ENCODE measurements at regions not wholly inside any gene's neighbourhood (a gene's known extent, or its start where the extent isn't known, plus 50 kb on each side); places are given as distances from the start of the nearest gene placed in this dataset.

DNA sequence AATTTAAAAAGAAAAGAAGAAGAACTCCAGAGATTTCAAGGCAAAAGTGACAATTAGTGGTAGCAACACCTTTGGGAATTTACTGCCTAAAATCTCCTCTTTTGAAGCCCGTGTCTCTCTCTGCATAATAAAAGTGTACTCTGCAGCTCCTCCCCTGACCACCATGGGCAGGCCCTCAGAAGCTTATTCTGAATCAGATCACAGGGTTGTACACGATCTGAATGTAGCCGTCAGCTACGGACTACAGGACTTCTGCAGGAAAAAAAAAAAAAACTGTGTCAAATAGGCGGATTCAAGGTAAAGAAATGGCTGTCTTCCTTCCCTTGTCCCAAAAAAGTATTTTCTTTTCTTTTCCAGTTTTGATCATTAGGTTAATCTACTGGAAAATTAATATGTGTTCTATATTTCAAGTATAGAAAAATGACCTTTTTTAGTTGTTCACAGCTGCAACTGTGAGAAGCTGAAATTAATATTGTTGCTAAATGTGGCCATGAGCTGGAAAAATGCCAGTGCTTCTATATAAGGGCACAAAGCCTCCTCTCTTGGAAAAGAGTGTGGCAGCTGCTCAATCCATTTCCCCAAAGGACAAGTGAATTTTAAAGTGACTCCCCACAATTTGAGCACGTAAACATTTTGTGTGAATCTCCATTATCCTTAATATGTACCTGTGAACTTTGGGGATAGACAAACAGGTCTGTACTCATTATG is 397.4 kb downstream of the C6orf118 start:
- no peak for DNase-seq

GRCh38 chr6:164911151-164911550 is 398.3 kb downstream of the C6orf118 start:
- no peak for DNase-seq

- no peak for DNase-seq
These were observed 402.6 kb downstream of the C6orf118 start for GRCh38 chr6:164906766-164907165.

GRCh38 chr6:164905311-164905710 is 404.1 kb downstream of the C6orf118 start:
- no peak for DNase-seq

DNA sequence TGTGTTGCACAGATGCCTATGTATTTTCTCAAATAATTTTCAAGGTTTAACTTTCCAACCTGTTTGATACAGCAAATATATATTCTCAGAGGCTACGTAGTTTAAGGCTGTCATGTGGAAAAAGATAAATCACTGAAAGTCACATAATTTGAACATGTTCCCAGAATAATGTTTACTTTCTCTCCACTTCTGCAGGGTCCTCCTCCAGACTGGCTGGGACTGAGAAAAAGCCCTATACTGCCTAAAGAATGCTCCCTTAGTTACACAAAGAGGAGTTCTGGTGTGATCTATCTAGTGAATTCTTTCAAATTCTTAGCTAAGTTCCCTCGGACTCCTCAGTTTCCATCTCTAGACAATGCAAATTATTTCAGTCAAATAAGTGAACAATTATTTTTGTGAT is 411.0 kb downstream of the C6orf118 start:
- DNase-seq, result no peak

DNA sequence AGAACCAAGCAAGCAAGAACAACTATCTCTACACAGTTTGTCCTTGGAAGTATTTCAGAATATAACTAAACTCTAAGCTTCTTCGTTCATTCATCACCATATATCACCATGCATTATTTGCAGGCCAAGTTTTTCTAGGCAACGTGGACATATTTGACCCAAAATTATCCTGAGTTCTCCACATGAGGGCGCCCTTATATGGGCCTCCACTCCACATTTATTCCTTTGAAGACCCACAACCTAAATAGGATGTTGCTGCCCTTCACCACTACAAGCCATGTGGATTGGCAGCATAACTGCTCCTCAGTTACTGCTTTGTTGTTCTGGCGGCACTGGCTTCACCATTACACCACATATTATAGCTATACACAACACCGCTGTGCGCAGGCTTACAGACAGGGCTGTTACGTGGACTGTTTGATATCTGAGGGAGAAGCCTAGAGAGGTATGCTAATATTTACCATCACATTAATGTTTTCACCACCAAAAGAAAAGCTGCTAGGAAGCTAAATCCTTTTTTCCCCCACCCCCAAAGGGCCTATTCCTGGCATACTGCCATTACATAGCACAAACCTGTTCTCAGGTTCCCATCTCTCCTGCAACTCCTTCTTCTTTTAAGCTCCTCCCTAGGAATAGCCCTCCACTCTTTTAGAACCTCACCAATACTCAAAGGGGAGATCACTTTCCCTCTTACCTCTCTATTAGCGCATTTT is 411.7 kb downstream of the C6orf118 start:
- no peak for DNase-seq

GRCh38 chr6:164889980-164890379 is 419.4 kb downstream of the C6orf118 start:
- DNase-seq, result no peak

DNA sequence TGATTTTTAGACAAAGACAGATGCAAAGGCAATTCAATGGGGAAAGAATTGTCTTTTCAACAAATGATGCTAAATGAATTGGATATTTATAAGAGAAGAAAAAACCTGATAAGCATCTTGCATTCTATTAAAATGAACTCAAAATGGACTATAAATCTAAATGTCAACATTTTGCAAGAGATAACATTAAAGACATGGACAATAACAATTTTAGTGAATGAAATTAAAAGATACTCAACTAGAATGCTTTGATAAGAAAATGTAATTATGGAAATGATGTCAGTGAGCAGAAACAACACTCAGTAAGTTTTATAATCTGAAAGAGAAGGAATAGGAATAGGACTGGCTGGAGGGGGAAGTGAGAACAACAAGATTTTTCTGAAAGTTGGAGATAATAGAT is 421.7 kb downstream of the C6orf118 start:
- DNase-seq, result no peak

DNA sequence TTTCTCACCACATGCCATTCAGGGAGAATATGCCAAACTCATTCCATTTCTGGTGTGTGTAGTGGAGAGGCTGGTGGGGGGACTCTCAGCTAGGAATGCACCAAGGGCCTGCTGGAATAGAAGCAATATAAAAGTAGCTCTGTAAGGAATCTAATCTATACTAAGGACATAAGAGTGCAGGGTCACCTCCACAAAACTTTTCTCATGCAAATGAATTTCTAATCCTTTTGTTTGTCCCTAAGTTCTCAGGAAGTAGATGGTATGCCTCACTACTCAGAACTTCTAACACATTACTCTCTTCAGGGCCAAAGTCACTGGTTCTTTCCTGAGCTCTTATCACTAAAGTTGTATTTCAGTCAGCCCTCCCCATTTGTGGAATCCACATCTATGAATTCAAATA is 427.2 kb downstream of the C6orf118 start:
- no peak for DNase-seq

DNA sequence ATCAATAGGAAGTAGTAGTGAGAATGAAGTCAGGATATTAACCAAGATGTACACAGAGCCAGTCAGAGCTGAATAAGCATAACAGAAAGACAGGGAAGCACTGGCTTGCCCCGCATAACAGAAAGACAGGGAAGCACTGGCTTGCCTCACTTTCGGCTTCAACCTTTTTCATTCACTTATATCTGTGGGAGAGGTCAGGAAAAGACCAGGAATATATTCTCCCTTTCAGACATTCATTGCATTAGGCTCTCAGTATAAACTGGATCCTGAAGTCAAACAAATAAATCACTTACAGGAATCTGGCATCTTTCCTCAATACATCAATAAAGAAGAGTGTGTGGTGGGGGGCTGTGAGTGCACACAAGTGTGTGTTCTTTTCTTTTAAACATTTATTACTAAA is 437.6 kb downstream of the C6orf118 start:
- DNase-seq, result no peak

DNA sequence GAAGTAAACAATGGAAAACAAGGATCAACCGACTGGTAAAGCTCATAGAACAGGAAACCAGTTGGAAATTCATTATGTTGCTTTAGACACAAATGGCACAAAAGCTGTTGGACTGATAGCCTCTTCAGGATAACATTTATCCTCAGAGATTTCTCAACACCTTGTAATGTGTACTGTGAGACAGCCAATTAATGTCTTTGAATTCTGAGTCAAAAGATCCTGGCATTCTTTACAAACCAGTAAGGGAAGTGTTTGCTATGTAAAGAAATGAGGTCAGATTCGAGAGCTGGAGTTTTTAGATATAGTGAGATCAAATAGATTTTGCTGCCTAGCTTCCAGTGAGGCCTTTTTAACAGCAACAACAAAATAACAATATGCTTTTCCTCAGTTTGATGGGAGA is 439.2 kb downstream of the C6orf118 start:
- no peak for DNase-seq

GRCh38 chr6:164861967-164862366 is 447.4 kb downstream of the C6orf118 start:
- DNase-seq, result no peak

GRCh38 chr6:164859816-164860215 is 449.6 kb downstream of the C6orf118 start:
- DNase-seq, result no peak

GRCh38 chr6:164856138-164856537 is 453.3 kb downstream of the C6orf118 start:
- no peak for DNase-seq

- DNase-seq, result no peak
These were observed 454.1 kb downstream of the C6orf118 start for GRCh38 chr6:164855281-164855680.

DNA sequence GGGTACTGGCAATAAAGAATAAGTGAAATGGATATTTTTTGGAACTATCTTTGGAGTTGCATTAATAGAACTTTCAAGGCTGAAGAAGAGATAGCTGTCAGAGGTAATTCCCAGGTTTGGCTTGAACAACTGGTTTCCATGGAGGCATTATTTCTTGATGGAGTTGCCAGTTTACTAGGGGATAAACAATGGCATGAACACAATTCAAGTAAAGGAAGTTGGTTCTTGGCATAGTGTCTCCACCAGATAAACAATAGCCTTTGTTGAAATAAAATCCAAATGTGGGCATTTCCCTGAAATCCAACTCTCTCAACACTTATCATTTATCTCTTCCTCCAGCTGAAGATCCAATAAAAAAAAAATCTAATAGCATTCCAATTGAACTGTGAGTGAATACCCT is 454.9 kb downstream of the C6orf118 start:
- no peak for DNase-seq

DNA sequence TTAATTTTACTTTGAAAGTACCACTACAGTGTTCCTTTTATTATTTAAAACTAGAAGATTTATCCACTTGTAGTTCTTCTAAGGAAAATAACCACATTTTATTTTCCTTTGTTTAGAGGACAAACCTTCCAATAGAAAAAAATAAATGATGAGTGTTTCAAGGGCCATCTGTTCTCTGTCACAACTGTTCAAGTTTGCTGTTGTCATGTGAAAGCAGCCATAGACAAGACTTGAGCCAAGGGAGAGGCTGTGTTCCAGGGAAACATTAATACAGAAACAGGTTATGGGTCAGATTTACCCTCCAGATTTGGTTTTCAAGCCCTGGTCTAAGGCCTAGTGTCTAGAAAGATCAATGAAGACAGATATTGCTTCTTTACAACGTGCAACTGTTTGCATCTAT is 463.6 kb downstream of the C6orf118 start:
- DNase-seq, result no peak

GRCh38 chr6:164842085-164842484 is 467.3 kb downstream of the C6orf118 start:
- DNase-seq, result no peak

- no peak for DNase-seq
These were observed 471.3 kb downstream of the C6orf118 start for GRCh38 chr6:164838068-164838615.

DNA sequence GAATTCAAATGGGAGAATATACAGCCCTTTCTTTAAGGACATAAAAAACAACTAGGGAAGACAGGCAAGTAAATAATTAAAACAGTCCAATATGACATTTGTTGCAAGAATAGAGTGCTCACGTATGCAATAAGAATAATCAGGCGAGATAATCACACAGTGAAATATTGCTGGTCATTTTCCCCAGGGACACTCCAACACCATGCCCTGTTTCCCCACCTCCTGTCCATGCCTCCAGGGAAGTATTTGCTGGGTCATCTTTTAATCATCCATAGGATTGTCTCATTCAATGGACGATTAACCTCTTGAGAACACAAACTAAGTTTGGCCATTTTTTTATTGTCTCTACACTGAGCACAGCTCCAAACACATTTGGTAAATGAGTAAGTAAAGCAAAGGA is 472.9 kb downstream of the C6orf118 start:
- no peak for DNase-seq

DNA sequence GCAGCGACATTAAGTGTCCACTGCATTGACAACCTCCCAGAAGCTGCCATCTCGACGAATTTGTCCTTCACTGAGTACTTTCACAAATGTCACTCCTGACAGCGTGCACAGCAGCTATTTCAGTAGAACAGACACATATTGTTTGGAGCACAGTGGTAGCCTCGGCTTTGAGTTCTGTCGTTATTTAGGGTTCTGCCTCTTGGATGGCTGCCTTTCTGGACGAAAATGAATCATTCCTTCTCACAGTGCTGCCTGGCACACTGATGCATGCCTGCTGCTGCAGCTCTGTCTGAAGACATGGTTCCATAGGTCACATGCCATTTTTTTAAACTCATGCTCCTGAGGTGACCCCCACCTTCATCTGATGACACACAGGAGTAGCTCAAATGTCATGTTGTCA is 477.0 kb downstream of the C6orf118 start:
- no peak for DNase-seq

GRCh38 chr6:164827537-164827936 is 481.9 kb downstream of the C6orf118 start:
- no peak for DNase-seq

DNA sequence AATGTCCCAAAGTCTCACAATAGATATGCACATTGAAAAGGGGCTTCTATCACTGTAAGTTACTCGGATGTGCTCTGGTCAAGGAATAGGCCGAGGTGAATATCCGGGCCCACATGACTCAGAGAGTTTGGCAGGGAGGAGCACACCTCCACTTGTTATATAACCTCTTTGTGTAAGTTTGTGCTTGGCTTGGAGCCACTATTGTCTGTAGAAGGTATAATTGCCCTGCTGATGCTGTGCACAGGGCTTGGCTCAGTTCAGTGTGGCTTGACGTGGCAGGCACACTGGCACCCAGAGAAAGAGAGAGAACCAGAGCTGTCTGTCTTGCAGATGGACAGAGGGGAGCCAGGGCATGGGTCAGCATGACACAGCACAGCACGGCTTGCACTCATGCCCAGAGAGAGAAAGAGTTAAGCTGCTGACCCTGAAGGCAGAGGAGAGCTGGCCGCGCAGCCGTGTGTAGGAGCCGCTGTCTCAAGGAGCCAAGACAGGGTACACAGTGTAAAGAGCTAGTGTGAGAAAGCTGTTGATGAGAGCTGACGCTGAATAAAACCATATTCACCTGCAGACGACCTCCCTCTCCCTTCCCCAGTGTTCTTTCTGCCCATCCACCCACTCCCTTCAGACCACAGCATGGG is 482.5 kb downstream of the C6orf118 start:
- no peak for DNase-seq

GRCh38 chr6:164825386-164825785 is 484.0 kb downstream of the C6orf118 start:
- no peak for DNase-seq

Data from islet precursor cell (in vitro differentiated cells).